Hematopoietic multipotent progenitor cell treated with erythropoietin and hydrocortisone succinate and interleukin-3 and kit ligand, for 4 days (in vitro differentiated cells): ENCODE measurements at regions not wholly inside any gene's neighbourhood (a gene's known extent, or its start where the extent isn't known, plus 50 kb on each side); places are given as distances from the start of the nearest gene placed in this dataset.
"Not testable (repeated sequence)": the region's sequence is repeated elsewhere in the genome, so short reads cannot be mapped to it uniquely, and the experiment has no call there.

ENCODE experiments used
- DNase-seq: peaks from one replicate; pipeline ENCODE4 v3.0.0-alpha.2; 2015

DNA sequence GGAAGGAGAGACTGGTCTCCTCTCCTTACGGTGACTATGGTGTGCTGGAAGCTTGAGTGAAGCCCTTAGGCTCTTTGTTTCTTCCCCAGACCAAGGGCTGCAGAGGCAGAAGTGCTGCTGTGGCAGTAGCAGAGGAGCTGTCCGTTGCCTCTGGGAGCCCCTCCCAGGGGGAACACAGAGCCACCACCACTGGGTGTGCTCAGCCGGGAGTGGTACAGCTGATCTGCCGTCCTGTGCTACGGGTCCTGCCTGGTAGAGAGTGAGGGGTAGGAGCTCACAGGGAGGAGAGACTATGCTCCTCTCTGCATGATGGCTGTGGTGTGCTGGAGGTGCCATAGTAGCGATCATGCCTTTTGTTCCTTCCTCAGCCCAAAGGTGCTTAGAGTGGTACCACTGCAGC, 318.7 kb downstream of the DOK5 start:
- DNase-seq = no peak

DNA sequence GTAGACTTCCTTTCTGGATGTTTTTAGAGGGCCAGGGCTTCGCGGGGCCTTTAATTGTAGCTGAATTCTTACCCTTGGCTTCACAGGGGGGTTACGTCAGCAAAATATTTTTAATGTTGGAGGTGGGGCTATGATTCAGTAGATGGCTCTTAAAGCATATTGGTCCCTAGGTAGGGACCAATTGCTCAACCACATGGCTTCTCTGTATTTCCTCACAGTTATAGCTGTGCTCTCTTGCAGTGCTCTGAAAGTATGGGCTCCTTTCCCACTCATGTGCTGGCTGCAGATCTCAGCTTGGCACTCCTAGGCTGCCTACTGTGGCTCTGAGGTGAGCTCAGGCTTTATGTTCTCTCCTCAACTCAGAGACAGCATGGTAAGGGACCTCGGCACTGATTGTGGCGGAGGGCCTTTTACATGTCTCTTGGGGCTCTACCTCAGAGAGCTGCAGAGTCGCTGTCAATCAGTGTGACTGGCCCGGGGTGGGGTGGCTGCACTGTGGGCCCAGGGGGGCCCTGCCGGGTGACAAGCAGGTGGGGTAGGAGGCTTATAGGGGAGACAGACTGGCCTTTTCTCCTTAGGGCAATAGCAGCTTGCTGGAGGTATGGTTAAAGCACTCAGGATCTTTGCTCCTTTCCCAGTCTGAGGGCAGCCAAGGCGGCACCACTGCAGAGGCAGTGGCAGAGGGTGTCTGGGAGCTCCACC, 318.0 kb downstream of the DOK5 start:
- DNase-seq = no peak

GRCh38 chr20:54792688-54793087, 317.3 kb downstream of the DOK5 start:
- no peak for DNase-seq

GRCh38 chr20:54788260-54788659, 312.9 kb downstream of the DOK5 start:
- DNase-seq = not testable (repeated sequence)

- DNase-seq = not testable (repeated sequence)
Observed at GRCh38 chr20:54782758-54783157, 307.4 kb downstream of the DOK5 start.

GRCh38 chr20:54774426-54774825, 299.0 kb downstream of the DOK5 start:
- DNase-seq = peak; percentile 14

DNA sequence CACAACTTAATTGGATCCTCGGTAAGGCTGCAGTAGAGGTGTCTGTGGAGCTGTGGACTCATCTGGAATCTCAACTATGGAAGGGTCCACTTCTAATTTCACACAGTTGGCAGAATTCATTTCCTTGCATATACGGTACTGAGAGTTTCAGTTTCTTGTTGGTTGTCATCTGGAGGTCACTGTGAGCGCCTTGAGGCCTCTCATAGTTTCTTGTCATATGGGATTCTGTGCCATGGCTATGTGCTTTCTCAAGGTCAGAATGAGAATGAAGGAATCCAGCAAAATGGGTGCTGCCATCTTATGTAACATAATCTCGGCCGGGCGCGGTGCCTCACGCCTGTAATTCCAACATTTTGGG, 298.2 kb downstream of the DOK5 start:
- DNase-seq = no peak

GRCh38 chr20:54772893-54773642, 297.7 kb downstream of the DOK5 start:
- DNase-seq = no peak

DNA sequence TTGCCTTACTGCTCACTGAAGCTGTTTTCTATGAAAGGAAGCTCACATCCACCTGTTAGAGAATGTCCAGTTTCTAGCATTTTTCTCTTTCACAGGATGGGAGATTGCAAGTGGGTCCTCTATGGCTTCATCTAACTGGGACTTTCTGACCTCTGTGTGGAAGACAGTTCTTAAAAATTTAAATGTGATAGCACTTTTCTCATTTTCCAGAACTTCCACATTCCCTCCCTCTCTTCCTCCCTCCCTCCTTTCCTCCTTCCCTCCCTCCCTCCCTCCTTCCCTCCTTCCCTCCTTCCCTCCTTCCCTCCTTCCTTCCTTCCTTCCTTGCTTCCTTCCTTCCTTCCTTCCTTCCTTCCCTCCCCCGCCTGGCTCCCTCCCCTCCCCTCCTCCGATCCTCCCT, 291.1 kb downstream of the DOK5 start:
- no peak for DNase-seq

- DNase-seq = no peak
Observed at GRCh38 chr20:54763366-54763765, 288.0 kb downstream of the DOK5 start.

GRCh38 chr20:54759589-54759988, 284.2 kb downstream of the DOK5 start:
- no peak for DNase-seq

GRCh38 chr20:54746796-54747195, 271.4 kb downstream of the DOK5 start:
- no peak for DNase-seq

DNA sequence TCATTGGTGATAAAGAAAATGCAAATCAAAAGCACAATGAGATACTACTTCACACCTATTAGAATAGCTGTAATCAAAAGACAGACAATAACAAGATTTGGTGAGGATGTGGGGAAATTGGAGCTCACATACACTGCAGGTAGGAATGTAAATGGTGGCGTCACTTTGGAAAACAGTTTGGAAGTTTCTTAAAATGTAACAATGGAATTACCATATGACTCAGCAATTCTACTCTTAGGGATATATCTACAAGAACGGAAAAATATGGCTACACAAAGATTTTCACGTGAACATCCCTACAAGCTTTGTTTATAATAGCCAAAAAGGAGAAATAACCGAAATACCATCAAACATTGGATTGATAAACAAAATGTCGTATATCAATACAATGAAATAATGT, 270.4 kb downstream of the DOK5 start:
- no peak for DNase-seq

DNA sequence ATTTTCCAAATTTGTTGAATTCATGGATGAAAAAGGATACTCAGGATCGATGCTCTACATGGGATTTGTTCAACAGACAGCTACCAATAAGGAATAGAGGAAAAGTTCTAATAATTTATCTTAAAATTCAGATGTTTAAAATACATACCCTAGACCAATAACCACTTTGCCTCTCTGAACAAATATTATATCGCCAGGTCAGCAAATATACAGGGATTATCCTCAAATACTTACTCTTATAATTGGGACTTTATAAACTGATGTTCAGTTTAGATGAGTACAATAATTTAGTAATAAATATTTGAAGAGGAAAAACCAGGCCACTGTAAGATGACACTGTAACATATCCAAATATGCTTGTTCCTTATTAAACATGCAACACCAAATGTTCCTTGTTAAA, 268.7 kb downstream of the DOK5 start:
- DNase-seq = no peak

GRCh38 chr20:54742193-54742592, 266.8 kb downstream of the DOK5 start:
- no peak for DNase-seq

DNA sequence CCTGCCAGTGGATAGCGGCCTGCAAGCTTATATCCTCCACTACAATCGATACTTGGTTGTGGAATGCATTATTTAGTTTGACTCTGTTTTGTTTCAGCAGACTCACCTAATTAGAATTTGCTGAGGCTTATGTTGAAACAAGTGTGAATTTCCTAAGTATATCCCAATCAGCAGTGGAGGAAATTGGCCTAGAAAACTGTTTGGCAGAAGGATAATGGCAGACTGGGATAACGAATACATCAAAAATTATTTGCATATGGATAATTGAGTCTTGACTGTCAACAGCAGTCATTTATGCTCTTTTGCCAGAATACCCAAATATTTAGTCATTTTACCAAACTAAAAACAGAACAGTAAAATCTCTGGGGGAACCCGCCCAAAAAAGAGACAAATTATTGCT, 261.0 kb downstream of the DOK5 start:
- DNase-seq = no peak

DNA sequence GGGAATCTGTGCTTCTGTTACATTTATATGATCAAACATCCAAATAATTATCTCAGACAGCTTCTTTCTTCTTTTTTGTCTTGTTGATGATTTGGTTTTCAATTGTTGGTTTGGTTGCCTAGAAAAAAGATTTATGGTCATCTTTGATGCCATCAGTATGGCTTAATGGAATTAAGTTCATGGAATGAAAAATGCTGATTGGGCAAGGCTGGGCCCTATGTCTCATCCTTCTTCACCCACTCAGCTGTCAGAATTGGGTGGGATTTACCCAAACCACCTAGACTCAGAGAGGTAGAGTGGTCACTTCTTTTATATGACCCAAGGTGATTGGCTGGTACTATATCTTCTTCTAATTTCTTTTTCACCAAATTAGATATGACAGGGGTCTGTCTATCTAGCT, 258.3 kb downstream of the DOK5 start:
- DNase-seq = no peak

GRCh38 chr20:54727490-54727889, 252.1 kb downstream of the DOK5 start:
- DNase-seq = no peak

GRCh38 chr20:54726687-54727300, 251.4 kb downstream of the DOK5 start:
- DNase-seq = no peak

DNA sequence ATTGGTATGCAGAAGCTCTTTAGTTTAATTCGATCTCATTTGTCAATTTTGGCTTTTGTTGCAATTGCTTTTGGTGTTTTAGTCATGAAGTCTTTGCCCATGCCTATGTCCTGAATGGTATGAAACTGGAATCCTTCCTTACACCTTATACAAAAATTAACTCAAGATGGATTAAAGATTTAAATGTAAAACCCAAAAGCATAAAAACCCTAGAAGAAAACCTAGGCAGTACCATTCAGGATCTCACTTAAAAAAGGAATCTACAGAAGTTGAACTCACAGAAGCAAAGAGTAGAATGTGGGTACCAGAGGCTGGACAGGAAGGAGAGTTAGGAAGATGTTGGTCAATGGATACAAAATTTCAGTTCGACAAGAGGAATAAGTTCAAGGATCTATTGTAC, 249.9 kb downstream of the DOK5 start:
- not testable (repeated sequence) for DNase-seq

- no peak for DNase-seq
Observed at GRCh38 chr20:54723723-54724122, 248.3 kb downstream of the DOK5 start.

DNA sequence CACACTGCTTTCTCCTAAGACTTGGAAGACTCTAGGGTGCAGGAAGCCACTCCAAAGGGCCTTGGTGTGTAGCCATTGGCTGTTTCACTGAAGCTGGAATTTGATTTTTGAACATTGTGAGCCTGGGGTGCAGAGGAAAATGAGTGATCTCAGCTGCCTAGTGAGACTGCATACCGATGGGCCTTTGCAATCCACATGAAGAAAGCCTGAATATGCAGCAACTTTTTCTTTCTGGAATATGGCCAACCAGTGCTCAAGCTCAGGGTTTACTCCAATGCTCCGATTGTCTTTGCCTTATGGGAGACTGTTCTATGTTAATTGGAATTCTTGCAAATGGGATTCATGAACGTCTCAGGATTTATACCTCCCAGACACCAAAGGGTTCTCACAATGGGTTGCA, 242.6 kb downstream of the DOK5 start:
- DNase-seq = no peak

DNA sequence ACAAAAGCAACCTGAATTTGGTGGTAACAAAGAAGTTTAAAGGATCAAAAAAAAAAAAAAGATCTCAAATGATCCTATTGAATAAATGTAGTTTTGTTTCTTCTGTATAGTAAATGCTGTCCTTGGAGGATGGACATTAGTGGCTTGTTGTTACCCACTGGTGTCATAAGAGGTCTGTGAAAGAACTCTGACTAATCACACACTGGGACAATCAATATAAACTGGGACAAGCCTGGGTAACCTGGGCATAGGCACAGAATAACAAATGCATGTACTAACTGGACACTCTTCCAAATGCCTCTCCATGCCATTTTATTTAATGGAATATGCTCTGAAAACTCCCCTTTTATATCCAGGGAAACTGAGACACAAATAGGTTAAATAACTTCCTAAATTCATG, 241.4 kb downstream of the DOK5 start:
- no peak for DNase-seq

GRCh38 chr20:54716174-54716747, 240.9 kb downstream of the DOK5 start:
- DNase-seq = no peak
